Renal pelvis (tissue), 1 donor: ENCODE measurements at regions not wholly inside any gene's neighbourhood (a gene's known extent, or its start where the extent isn't known, plus 50 kb on each side); places are given as distances from the start of the nearest gene placed in this dataset.
A peak's percentile ranks its signal among the peaks of the same experiment; 100 is the strongest.

Source experiments
- DNase-seq: peaks from one replicate; pipeline ENCODE4 v3.0.0-alpha.2; 2013

DNA sequence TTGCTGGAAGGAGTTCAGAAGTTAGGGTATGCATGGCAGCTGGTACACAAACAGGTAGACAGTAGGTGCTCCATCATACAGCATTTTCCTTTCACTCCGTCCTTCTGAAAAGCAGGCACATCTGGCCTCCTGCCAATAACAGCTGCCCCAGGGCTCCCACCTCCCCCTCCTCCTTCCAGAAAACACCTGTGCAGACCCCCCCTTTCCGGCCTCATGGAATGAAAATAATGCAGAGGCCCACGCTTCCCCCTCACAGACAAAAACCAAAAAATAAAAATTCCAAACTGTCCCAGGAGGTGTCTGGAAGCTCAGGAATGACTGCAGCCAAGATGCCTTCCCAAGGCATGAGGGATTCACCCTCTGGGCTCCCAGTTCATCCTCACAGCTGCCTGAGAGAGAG lies 185.5 kb downstream of the MN1 start:
- DNase-seq = no peak

DNA sequence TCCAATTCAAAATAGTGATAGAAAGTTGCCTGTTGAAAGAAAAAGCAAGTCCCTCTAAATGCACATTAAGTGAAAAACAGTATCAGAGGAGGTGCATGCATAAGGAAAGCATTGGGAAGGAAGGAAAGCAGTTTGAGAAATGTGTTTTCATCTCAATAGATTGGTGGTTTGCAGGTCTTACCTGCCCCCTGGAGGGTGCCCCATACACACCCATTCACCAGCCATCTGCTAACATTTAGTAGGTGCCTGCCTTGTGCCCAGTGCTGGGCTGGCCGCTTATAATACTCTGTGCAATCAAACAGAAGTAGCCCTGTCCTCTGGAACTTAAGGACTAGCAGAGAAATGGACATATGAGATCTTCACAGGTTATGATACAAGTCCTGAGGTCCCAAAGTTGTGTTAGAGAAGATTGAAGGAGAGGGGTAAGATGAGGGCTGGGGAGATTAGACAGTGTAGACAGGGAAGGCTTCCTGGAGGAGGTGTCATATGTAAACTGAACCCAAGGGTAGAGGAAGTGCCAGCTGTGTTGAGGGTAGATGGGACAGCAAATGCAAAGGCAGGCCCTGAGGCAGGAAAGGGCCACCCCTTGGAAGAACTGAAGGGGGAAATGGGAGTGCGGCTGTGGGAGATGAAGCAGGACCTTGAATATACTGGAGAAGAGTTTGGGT lies 184.2 kb downstream of the MN1 start:
- no peak for DNase-seq

DNA sequence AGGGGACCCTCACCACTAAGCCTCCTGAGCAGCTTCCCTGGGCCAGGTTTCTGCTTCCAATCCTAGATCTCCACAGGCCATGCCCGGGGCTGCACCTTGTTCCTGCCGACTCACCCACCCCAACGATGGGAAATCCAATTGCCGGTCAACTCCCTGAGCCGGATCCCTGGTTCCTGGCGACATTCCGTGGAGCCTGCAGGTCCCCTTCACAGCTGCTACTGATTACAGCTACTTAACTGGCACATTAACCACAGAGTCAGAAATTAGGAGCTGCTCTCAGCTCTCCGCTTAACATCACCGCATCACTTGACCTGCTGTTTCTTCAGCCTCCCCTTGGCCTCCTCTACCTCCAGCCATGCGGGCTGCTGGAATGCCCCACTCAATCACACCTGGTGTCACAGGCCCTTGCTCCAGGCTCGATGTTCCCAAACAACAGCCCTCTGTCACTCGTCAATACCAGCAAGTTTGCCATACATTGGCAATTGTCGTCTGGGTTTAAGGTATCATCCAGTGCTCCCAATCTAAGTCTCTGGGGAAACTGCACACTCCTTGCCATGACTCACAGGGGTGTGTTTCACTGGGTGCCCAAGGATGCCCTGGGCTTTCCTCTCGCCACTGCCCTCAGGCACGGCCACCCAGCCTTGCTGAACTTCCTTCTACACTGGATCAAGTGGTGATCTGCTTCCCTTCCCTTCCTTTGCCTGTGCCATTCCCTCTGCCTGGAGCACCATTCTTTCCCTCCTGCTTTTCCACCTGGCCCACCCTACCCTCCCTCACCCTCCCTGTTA lies 181.0 kb downstream of the MN1 start:
- no peak for DNase-seq

DNA sequence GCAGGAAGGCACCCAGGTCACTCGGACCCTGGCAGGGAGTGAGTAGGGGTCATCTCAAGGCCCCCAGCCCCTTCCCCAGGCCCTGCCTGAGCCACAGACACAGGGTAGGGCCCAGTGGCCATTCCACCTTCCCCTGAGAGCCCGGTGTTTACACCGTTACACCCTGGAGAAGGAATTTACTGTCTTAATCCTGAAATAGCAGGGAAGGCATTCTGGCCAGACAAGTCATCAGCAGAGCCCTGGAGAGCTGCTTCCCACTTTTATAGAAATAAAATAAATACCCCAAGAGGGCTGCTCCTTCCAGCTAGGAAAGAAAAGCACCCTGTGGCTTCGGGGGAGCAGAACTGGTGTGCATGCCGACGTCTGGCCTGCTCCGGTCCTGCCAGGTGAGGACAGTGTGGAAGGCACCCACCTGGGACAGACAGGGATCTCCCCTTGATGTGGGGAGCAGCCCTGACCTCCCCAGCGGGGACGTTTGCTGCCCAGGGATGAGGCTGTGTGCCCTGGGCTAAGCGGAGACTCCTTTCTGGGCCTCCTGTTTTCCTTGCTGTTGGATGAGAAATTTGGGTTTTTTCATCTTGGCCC lies 180.0 kb downstream of the MN1 start:
- DNase-seq = no peak

DNA sequence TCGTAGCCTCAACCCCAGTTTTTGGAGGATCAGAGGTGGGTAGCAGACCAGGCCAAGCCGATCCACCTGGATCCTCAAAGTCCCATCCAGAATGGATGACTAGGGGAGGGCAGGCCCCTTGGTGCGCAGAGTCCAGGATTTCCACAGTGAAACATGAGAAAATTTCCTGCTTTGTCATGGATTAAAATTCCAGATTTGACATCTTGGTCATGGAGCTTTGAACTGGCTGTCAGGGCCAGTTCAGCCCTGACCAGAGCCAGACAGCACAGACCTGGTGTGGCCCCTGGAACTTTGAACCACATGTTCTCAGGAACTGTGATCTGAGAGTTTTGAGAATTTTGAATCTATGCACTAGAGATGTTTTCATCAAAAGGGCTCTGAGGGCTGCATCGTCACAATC lies 177.5 kb downstream of the MN1 start:
- DNase-seq = no peak

DNA sequence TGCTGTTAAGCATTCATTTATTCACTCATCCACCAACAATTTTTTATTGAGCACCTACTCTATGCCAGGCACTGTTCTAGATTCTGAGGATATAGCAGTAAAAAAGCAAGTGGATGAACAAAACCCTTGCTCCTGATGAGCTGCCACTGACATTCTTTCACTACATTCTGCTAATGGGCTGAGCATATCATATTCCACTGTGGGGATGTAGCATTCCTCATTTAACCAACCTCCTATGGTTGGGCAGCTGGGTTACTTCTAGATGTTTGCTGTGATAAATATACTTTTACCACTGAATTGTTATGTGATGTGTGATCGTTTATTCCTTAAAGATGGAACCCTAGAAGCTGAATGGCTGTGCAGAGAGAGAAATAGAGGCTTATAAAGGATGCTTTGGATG lies 176.9 kb downstream of the MN1 start:
- DNase-seq = no peak

DNA sequence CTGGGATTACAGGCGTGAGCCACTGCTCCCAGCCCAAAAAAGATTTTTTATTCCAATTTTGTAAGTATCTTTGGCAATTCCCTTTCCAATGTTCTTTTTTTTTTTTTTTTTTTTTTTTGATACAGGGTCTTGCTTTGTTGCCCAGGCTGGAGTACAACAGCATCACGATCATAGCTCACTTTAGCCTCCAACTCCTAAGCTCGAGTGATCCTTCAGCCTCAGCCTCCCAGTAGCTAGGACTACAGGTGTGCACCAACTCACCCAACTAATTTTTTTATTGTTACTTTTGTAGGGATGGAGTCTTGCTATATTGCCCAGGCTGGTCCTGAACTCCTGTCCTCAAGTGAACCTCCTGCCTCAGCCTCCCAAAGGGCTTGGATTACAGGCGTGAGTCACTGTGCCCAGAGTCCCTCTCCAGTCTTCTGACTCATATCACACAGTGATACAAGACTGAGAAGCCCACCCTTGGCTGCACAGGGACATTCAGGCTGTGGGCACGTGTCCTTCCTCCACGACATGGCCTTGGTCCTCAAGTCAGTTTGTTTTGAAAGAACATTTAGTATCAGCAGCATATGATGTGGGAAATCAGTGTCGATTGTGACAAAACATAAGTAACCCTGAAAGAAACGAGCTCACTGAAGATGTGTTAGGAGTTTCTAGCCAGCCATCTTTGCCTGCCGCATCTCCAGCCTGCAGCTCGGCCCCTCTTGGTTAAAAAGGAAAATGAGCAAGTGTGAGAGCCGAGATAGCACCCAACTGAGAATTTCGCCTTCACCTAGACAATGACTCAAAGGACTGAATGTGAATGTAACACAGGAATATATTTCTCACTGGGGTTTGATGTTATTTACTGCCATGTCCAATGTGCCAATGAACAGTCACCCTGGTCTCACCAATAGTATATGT lies 175.5 kb downstream of the MN1 start:
- DNase-seq = no peak

DNA sequence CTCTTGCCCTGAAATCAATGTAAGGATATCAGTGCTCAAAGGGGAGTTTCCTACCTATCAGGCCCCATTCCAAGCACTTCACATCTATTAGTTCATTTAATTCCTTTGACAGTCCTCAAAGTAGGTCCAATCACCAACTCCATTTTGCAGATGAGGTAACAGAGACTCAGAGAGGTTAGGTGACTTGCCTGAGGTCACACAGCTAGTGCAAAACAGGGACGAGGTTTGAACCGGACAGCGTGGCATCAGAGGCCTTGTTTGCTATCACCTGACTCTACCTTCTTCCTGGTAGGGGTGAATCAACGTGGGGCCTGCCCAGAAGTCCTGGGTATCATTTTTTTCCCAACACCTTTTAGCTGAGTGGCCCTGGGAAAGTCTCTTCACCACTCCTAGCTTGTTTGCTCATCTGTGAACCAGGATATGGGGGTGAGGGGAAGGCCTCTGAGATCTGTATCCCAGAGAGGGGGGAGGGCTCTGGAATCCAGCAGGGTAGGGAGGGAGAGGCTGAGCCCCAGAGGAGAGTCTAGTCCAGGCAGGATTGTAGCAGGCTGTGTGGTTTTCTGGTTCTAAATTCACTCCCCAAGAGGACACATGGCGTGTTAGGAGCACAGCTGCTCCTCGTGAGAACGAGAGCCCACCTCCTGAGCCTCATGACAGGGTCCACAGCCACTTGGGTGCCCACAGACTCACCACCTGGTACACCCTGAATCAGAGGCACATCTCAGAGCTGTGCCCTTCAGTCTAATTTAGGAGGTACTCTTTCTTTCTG lies 174.7 kb downstream of the MN1 start:
- DNase-seq = no peak

DNA sequence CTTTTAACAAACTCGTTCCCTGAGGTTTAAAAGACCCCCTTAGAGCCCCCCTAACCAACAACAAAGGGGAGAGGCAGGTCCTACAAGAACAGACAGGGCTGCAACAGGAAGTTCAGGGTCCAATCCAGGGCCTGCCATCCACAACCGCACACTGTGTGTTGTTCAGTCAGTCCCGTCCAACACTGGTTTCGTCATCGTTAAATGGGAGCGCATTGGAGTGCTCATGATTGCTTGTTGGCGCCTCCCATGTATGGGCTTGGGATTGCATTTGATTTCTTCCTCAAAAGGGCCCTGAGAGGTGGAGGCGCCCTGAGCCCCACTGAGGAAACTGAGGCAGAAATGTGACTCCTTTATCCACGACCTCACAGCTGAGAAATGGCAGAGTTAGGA lies 174.1 kb downstream of the MN1 start:
- no peak for DNase-seq

DNA sequence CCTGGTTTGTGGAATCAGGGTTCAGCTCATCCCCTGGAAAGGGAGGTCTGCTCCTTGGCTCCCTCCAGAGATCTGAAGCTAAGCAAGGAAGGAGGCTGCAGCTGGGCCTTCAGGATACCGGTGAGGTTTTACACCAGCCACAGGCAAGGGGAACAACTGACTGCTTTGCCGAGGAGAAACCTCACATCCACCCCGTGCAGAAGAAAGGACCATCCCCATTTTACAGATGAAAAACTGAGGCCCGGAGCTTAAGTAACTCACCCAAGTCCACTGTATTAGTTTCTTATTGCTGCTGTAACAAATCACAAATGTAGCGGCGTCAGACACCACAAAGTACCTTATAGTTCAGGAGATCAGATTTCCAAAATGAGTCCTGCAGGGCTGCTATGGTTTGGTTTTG lies 173.7 kb downstream of the MN1 start:
- DNase-seq = no peak

DNA sequence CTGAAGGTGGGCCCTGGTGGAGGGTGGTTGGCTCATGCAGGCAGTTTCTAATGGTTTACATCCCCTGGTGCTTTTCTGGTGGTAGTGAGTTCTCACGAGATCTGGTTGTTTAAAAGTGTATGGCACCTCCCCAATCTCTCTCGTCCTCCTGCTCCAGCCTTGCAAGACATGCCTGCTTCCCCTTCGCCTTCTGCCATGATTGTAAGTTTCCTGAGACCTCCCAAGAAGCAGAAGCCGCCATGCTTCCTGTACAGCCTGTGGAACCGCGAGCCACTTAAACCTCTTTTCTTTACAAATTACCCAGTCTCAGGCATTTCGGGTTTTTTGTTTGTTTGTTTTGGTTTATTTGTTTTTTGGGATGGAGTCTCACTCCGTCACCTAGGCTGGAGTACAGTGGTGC lies 173.2 kb downstream of the MN1 start:
- DNase-seq = no peak

DNA sequence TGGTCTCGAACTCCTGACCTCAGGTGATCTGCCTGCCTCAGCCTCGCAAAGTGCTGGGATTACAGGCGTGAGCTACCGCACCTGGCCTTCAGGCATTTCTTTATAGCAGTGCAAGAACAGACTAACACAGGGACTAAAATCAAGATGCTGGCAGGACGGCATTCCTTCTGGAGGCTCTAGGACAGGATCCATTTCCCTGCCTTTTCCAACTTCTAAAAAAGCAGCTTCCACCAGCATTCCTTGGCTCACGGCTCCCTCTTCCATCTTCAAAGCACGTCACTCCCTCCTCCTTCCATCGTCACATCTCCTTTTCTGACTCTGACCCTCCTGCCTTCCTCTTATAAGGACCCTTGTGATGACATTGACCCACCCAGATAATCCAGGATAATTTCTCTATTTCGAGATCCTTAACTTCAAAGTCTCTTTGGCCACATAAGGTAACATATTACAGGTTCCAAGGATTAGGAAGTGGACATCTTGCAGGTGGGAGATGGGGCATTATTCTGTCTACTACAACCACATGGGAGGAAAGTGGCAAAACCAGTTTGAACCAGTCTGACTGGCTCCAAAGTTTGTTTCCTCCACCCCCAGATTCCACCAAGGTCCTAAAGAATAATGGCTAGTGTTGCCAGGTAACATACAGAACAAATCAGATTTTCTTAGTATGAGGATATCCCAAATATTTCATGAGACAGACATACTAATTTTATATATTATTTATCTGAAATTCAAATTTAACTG lies 172.5 kb downstream of the MN1 start:
- no peak for DNase-seq

DNA sequence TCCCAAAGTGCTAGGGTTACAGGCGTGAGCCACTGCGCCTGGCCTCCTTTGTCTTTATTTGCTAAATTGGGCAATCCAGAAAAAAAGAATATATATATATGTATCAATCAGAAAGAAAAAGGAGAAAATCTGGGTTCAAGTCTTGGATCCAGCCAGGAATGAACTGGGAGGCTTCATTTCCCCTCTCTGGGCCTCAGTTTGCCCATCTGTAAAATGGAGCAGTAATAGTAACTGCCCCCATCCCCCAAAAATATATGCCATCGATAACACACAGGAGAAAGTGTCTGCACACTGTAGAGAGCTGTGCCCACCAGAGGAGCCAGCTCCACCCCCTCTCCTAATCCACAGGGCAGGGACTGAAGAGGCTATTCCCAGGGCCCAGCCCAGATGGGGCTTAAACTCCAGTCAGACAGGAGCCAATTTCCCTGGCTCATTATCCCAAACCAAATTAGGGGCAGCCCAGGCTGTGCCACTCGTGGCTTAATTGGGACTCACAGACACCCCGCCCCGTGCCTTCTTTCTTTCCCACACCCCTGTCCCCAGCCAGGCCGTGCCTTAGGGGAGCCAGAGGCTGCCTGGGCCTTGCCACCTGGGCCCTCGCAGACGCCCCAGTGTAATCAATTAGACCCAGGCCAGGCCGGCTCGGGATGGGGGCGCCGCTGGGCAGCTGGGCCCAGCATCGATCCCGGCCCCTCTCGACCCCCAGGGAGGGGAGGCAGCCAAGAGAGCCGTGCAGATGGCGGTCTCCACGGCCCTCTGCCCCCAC lies 171.5 kb downstream of the MN1 start:
- no peak for DNase-seq

DNA sequence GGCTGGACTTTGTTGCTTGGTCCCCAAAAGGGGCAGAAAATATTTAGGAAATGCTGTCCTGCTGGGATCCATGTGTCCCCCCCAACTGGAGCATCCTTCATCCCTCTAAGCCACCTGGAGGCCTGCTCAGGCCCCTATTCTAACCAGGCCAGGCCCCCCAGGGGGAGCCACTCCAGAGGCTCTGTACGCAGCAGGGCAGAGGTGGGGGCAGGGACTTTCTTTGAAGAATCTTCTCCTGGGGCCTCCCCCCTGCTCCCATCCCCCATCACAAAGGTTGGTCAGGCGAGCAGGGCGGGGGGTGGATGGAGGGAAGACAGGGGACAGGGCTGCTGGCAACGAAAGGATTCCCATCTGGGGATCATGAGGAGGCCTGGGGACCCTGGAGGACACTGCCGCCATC lies 170.8 kb downstream of the MN1 start:
- DNase-seq = no peak

DNA sequence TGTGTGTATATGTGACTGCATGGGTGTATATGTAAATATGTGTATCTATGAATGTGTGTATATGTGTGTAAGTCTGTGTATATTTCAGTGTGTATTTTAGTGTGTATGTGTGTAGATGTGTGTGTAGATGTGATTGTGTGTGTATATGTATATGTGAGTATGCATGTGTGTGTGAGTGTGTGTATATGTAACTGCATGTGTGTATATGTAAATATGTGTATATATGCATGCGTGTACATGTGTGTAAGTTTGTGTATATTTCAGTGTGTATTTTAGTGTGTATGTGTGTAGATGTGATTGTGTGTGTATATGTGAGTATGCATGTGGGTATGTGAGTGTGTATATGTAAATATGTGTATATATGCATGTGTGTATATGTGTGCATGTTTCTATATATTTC lies 169.9 kb downstream of the MN1 start:
- DNase-seq = no peak

DNA sequence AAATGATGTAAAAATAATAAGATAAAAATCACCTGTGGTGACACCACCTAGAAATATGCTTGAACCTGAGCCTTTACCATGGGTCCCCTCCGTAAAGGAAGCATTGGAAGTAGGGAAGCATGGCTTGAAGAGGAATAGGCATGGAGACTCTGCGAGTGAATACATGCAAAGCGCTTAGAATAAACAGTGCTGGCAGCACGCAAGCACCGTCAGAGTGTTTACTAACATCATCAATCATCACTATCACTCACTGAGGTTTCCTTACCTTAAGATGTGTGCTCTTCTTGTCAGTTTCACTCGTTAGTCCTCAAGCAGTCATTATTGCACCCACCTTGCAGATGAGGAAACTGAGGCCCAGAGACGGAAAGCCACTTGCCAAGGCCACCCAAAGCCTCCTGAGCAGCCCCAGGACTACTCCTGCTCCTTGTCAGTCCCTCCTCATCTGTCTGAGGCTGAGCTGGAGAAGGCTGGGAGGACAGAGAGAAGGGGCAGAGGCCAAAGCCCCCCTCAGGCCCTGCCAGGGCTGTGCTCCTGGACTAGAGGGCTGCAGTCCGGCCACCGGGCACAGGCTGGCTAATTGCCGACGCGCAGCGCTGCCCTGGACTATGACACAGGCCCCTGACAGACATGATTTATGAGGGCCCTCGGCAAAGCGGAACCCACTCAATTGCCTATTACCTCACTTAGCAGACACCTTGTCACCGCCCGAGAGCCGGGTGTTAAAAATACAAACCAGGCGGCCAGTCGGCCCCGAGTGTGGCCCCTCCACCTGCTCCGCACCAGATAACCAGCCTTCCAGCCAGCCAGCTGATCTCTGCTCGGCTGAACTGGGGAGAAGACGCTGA lies 168.9 kb downstream of the MN1 start:
- peak; percentile 62 for DNase-seq

DNA sequence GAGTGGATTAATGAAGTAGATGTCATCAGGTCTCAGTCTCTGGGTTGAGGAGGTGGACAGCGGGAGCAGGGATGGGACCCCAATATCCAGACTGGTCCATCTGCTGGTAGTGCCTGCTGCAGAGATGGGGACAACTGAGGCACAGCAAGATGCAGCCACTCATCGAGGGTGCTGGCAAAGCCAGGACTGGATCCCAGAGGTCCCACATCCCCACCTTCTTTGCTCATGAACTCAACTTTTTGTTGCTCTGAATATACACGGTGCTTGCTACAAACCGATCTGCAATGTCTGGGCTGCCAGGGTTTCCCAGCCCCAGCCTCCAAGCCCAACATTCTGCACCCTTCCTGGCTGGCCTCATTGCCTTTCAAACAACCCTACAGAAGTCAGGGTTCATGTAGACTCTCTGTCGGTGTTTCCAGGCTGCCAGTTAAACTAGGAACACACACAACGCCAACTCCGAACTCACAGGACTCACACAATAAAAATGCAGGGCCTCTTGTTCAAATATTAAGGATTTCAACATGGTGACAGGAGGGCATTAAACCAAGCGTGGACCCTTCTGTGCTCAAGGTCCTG lies 168.2 kb downstream of the MN1 start:
- no peak for DNase-seq

DNA sequence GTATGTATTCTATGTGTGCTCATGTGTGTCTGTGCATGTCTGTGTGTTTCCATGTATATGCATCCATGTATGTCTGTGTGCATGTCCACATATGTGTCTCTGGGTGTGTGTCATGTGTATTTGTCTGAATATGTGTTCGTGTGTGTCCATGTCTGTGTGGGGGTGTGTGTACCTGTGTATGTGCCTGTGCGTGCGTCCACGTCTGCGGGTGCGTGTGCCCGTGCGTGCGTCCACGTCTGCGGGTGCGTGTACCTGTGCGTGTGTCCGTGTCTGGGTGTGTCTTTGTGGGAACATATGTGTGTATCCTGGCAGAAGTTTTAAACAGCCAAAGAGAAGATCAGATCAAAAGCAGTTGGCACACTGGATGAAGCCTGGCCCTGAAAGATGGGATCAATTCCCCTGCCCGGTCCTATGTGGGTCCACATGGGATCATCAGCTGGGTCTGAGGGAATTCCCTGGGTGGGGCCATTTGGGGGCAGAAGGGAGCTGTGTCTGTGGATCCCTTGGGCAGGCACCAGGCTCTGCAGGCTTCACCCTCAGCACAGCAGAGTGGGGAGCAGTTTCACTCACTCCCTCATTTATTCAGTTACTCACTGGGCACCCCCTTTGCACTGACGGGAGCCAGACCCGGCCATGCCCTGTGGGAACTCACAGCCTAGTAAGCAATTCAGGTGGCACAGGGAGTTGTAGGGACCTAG lies 167.4 kb downstream of the MN1 start:
- no peak for DNase-seq
